Activated CD4-positive, alpha-beta T cell treated with anti-CD3 and anti-CD28 coated beads, Interleukin-2, amount 10 ng/mL, durations not matched to agents 7 days and 5 days (primary cell): ENCODE measurements at regions not wholly inside any gene's neighbourhood (a gene's known extent, or its start where the extent isn't known, plus 50 kb on each side); places are given as distances from the start of the nearest gene placed in this dataset.

Experiments
- CTCF ChIA-PET: fragments of 350-600 bp; sonication (Branson Sonifier 250); formaldehyde crosslinking; loops from one replicate; lab custom pipeline; 2021; ENCODE audit warnings: antibody characterized with exemption; lab: Charles Lee
- POLR2A ChIA-PET: fragments of 350-600 bp; sonication (Branson Sonifier 250); formaldehyde crosslinking; loops from one replicate; lab custom pipeline; 2021; ENCODE audit warnings: antibody characterized with exemption; lab: Charles Lee
- DNase-seq: peaks from one replicate; pipeline ENCODE4 v3.0.0-alpha.2; 2020
- H3K27ac Mint-ChIP-seq: one replicate; pipeline ENCODE4 v1.8.0; 2021; ENCODE audit warnings: mild to moderate bottlenecking, moderate library complexity, mixed read lengths
- H3K27me3 Mint-ChIP-seq: one replicate; pipeline ENCODE4 v1.8.0; 2021; ENCODE audit warnings: mixed read lengths
- H3K36me3 Mint-ChIP-seq: one replicate; pipeline ENCODE4 v1.8.0; 2021; ENCODE audit warnings: low read depth, mixed read lengths
- H3K4me1 Mint-ChIP-seq: one replicate; pipeline ENCODE4 v1.8.0; 2021; ENCODE audit warnings: mixed read lengths
- H3K4me3 Mint-ChIP-seq: one replicate; pipeline ENCODE4 v1.8.0; 2021; ENCODE audit warnings: mild to moderate bottlenecking, moderate library complexity, mixed read lengths
- H3K9me3 Mint-ChIP-seq: one replicate; pipeline ENCODE4 v1.8.0; 2021; ENCODE audit warnings: mixed read lengths

DNA sequence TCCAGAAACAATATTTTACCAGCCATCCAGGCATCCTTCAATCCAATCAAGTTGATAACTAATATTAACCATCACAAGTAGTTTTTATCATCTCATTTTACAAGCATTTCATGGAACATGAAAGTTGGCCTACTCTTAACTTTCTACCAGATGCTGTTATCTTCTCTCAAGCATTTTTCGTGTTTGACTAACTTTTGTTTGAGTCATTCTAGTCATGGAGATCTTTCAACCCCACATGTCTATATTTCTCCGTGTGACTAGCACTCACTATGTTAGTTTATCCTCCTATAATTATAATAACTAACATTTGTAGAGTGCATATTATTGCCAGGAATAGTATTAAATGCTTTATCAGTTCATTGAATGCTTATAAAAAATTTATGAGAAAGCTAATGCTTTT, 307.0 kb upstream of the CWC22 start:
- ChIA-PET POLR2A (no interaction called here), CTCF (interaction anchor here (0.6 kb wide), 2 partner anchors 27 to 159 kb away, joined by 3 read pairs; no protein-coding TSS in a partner anchor)
- DNase-seq = no peak
- Mint-ChIP-seq H3K36me3 (no peaks in the 10 kb centered on the region), H3K27me3 (no peaks in the 10 kb centered on the region), H3K27ac (no peak overlapping the region), H3K4me3 (no peak overlapping the region), H3K4me1 (no peaks in the 10 kb centered on the region), H3K9me3 (no peaks in the 10 kb centered on the region)

- ChIA-PET POLR2A (no interaction called here), CTCF (no interaction called here)
- DNase-seq = no peak
- Mint-ChIP-seq H3K27ac (no peak overlapping the region), H3K27me3 (no peaks in the 10 kb centered on the region), H3K4me3 (no peak overlapping the region), H3K36me3 (no peaks in the 10 kb centered on the region), H3K4me1 (no peaks in the 10 kb centered on the region), H3K9me3 (no peaks in the 10 kb centered on the region)
Measured at GRCh38 chr2:180312542-180312941, 305.4 kb upstream of the CWC22 start.

DNA sequence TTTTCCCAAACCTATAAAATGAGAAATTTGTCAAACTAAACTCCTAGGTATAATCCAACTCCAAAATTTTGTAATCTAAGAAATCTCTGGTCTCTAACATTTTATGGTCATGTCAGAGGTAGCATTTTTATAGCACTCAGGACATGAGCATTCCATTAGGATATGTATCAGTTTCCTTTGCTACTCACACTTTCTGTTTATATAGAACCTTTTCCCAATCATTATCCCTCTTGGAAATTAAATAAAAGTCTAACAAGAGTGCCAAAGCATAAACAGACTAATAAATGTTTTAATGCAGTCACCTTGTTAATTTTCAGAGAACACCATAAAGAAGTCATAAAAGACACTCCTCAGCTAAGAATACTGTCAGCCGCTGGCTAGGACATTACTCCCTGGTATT, 300.0 kb upstream of the CWC22 start:
- H3K9me3 Mint-ChIP-seq = no peaks in the 10 kb centered on the region
- no peaks in the 10 kb centered on the region for H3K27me3 Mint-ChIP-seq
- DNase-seq = no peak
- POLR2A ChIA-PET = no interaction called here
- no peaks in the 10 kb centered on the region for H3K36me3 Mint-ChIP-seq
- H3K4me3 Mint-ChIP-seq = no peak overlapping the region
- no peaks in the 10 kb centered on the region for H3K4me1 Mint-ChIP-seq
- no peak overlapping the region for H3K27ac Mint-ChIP-seq
- CTCF ChIA-PET = no interaction called here

DNA sequence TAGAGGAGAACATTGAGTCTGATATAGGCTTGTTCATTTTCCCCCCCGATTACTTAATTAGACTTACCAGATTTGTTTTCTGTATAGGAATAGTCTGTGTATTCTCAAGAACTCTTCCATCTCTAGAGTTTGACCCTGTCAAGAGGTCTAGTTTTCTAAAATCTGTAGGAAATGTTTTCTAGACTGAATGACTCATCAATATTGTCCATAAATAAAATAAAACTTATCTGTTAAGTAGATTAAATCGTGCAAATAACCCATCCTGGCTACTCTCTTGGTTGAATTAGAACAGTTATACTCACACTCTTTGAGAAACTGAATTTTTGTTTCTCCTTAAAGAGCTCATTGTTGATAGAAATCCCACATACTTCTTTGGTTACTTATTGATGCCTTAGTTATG, 299.2 kb upstream of the CWC22 start:
- H3K9me3 Mint-ChIP-seq = no peaks in the 10 kb centered on the region
- H3K27ac Mint-ChIP-seq = no peak overlapping the region
- H3K36me3 Mint-ChIP-seq = no peaks in the 10 kb centered on the region
- CTCF ChIA-PET = no interaction called here
- no peaks in the 10 kb centered on the region for H3K27me3 Mint-ChIP-seq
- H3K4me3 Mint-ChIP-seq = no peak overlapping the region
- no peaks in the 10 kb centered on the region for H3K4me1 Mint-ChIP-seq
- POLR2A ChIA-PET = no interaction called here
- DNase-seq = no peak

GRCh38 chr2:180291552-180292421, 284.7 kb upstream of the CWC22 start:
- Mint-ChIP-seq H3K36me3 (no peaks in the 10 kb centered on the region), H3K27ac (no peak overlapping the region)
- CTCF ChIA-PET = no interaction called here

GRCh38 chr2:180291060-180291459, 284.0 kb upstream of the CWC22 start:
- H3K4me1 Mint-ChIP-seq = no peaks in the 10 kb centered on the region
- H3K9me3 Mint-ChIP-seq = no peaks in the 10 kb centered on the region
- no peaks in the 10 kb centered on the region for H3K27me3 Mint-ChIP-seq
- H3K4me3 Mint-ChIP-seq = no peak overlapping the region
- ChIA-PET CTCF (no interaction called here), POLR2A (no interaction called here)
- no peak overlapping the region for H3K27ac Mint-ChIP-seq
- H3K36me3 Mint-ChIP-seq = no peaks in the 10 kb centered on the region
- no peak for DNase-seq

More at GRCh38 chr2:180291552-180292421, 284.7 kb upstream of the CWC22 start:
- Mint-ChIP-seq H3K4me1 (no peaks in the 10 kb centered on the region), H3K27me3 (no peaks in the 10 kb centered on the region), H3K9me3 (no peaks in the 10 kb centered on the region), H3K4me3 (no peak overlapping the region)
- no peak for DNase-seq
- POLR2A ChIA-PET = no interaction called here

DNA sequence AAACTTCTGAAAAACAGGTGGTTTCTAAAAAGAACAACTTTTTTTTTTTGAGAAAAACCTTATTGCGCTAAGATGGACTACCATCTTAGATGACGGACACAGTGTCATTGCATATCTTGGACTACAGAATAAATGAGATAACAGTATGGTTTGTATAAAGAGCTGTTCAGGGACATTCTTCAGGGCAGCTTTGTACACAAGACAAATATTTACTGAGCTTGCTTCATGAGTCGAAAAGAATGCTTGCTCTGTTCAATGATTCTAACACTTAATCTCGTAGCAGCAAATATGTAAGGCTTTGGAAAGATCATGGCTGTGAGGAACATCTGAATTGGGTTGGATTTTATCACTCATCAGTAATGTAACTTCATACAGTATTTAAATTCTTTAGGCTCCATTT, 282.5 kb upstream of the CWC22 start:
- no peaks in the 10 kb centered on the region for H3K27me3 Mint-ChIP-seq
- H3K9me3 Mint-ChIP-seq = no peaks in the 10 kb centered on the region
- H3K4me3 Mint-ChIP-seq = no peak overlapping the region
- H3K27ac Mint-ChIP-seq = no peak overlapping the region
- no peaks in the 10 kb centered on the region for H3K36me3 Mint-ChIP-seq
- DNase-seq = no peak
- ChIA-PET POLR2A (no interaction called here), CTCF (no interaction called here)
- H3K4me1 Mint-ChIP-seq = no peaks in the 10 kb centered on the region

DNA sequence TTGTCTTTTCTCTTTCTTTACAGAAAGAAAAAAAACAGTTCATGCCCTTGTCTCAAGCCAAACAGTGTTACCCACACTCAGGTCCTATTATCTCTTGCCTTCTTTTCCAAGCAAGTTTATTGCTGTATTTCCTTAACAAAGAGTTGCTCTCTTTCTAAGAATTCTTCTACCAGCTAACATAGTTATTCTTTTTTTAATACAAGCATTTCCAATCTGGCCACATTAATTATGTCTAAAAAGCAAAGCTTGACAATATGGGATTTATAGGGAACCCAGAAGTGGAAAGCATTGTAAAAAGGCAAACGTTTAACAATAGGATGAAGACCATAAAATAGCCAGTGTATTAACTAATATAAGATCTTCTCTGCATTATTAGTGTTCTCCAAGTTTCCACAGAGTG, 272.5 kb upstream of the CWC22 start:
- no peak overlapping the region for H3K4me3 Mint-ChIP-seq
- no peak for DNase-seq
- H3K27me3 Mint-ChIP-seq = no peaks in the 10 kb centered on the region
- no peak overlapping the region for H3K27ac Mint-ChIP-seq
- ChIA-PET POLR2A (no interaction called here), CTCF (no interaction called here)
- peaks cover 6% of the 10 kb centered on the region for H3K9me3 Mint-ChIP-seq
- H3K4me1 Mint-ChIP-seq = no peaks in the 10 kb centered on the region
- H3K36me3 Mint-ChIP-seq = no peaks in the 10 kb centered on the region

- POLR2A ChIA-PET = no interaction called here
- H3K9me3 Mint-ChIP-seq = peaks cover 8% of the 10 kb centered on the region
- CTCF ChIA-PET = no interaction called here
Measured at GRCh38 chr2:180276733-180277132, 269.6 kb upstream of the CWC22 start.

DNA sequence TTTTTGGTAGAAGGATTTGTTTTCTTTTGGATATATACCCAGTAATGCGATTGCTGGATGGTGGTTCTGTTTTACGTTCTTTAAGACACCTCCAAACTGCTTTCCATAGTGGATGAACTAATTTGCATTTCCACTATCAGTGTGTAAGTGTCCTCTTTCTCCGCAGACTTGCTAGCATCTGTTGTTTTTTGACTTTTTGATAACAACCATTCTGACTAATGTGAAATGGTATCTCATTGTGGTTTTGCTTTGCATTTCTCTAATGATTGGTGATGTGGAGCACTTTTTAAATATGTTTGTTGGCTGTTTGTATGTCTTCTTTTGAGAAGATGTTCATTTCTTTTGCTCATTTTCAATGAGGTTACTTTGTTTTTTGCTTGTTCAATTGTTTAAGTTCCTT, 260.9 kb upstream of the CWC22 start:
- Mint-ChIP-seq H3K27ac (no peak overlapping the region), H3K36me3 (no peaks in the 10 kb centered on the region), H3K9me3 (no peaks in the 10 kb centered on the region), H3K4me1 (no peaks in the 10 kb centered on the region), H3K4me3 (no peak overlapping the region), H3K27me3 (no peaks in the 10 kb centered on the region)
- ChIA-PET CTCF (no interaction called here), POLR2A (no interaction called here)
- no peak for DNase-seq

More at GRCh38 chr2:180276733-180277132, 269.6 kb upstream of the CWC22 start:
- no peak for DNase-seq
- H3K36me3 Mint-ChIP-seq = no peaks in the 10 kb centered on the region
- no peaks in the 10 kb centered on the region for H3K4me1 Mint-ChIP-seq
- no peaks in the 10 kb centered on the region for H3K27me3 Mint-ChIP-seq
- no peak overlapping the region for H3K4me3 Mint-ChIP-seq
- H3K27ac Mint-ChIP-seq = no peak overlapping the region

- Mint-ChIP-seq H3K4me3 (no peak overlapping the region), H3K27ac (no peak overlapping the region), H3K9me3 (no peaks in the 10 kb centered on the region), H3K4me1 (no peaks in the 10 kb centered on the region), H3K27me3 (no peaks in the 10 kb centered on the region), H3K36me3 (no peaks in the 10 kb centered on the region)
- no peak for DNase-seq
- CTCF ChIA-PET = no interaction called here
- POLR2A ChIA-PET = no interaction called here
Measured at GRCh38 chr2:180261976-180262375, 254.9 kb upstream of the CWC22 start.

DNA sequence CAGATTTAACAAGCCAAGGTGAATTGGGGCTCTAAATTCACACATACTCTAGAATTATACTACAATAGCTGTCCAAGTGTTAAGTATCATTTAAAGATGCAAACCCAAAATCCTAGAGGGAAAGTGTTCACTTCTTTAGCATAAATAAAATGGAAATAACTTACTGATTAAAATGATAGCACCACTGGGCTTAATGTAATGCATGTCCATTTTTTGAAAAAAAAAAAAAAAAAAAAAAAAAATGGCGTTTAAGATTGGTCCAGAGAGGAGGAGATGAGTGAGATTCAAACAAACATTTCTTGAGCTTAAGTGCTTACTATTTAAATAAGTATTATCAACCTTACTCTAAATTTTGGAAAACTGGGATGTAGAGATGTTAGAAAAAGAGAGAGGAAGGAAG, 251.5 kb upstream of the CWC22 start:
- Mint-ChIP-seq H3K9me3 (no peaks in the 10 kb centered on the region), H3K4me1 (no peaks in the 10 kb centered on the region), H3K4me3 (no peak overlapping the region), H3K36me3 (no peaks in the 10 kb centered on the region), H3K27me3 (no peaks in the 10 kb centered on the region), H3K27ac (no peak overlapping the region)
- ChIA-PET CTCF (no interaction called here), POLR2A (no interaction called here)
- no peak for DNase-seq

DNA sequence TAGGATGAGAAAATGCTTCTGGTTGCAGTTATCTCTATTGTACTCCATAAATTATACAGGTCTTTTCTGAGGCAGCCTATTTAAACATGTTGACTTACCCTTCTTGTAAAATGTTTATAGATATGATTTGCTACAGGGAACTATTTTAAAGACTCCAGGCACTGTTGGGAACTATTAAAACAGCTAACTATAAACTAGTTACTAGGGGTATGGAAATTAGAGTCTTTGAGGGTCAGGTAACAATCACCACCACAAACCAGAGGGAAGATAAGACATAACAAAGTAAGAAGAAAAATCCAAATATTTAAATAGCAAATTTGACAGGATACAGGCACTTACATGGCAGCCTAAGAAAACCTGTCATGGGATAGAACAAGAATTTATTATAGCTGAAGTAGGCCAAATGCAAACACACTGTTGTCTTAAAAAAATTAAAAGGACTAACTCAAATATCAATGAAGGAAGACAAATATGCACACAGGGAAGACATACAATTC, 251.0 kb upstream of the CWC22 start:
- Mint-ChIP-seq H3K9me3 (no peaks in the 10 kb centered on the region), H3K27me3 (no peaks in the 10 kb centered on the region)
- POLR2A ChIA-PET = no interaction called here

GRCh38 chr2:180257247-180257646, 250.2 kb upstream of the CWC22 start:
- DNase-seq = no peak
- ChIA-PET POLR2A (no interaction called here), CTCF (no interaction called here)
- no peak overlapping the region for H3K27ac Mint-ChIP-seq
- no peaks in the 10 kb centered on the region for H3K36me3 Mint-ChIP-seq
- H3K9me3 Mint-ChIP-seq = no peaks in the 10 kb centered on the region
- H3K4me3 Mint-ChIP-seq = no peak overlapping the region
- H3K27me3 Mint-ChIP-seq = no peaks in the 10 kb centered on the region
- H3K4me1 Mint-ChIP-seq = no peaks in the 10 kb centered on the region

More for the DNA sequence above, 251.0 kb upstream of the CWC22 start:
- no peak for DNase-seq
- Mint-ChIP-seq H3K4me1 (no peaks in the 10 kb centered on the region), H3K27ac (no peak overlapping the region), H3K36me3 (no peaks in the 10 kb centered on the region), H3K4me3 (no peak overlapping the region)
- CTCF ChIA-PET = no interaction called here
